Sigmoid colon (tissue), 4 donors: ENCODE measurements at regions not wholly inside any gene's neighbourhood (a gene's known extent, or its start where the extent isn't known, plus 50 kb on each side); places are given as distances from the start of the nearest gene placed in this dataset.

ENCODE experiments used
- CTCF ChIP-seq, 4 experiments: fragments of 450-650 bp in 3 of 4; fragments of 200-600 bp in 1 of 4; IDR thresholded peaks; one replicate each; pipeline ENCODE4 v1.5.1; 2016 to 2019; ENCODE audit warnings: antibody characterized with exemption in 4 of 4, mild to moderate bottlenecking in 3 of 4, moderate library complexity in 2 of 4
- EP300 ChIP-seq, 4 donors: sonication (generic); formaldehyde crosslinking; IDR thresholded peaks; one replicate each; pipeline ENCODE4 v1.6.1; 2017; ENCODE audit warnings: antibody characterized with exemption in 4 of 4
- POLR2A ChIP-seq, 2 donors: fragments of 450-650 bp; IDR thresholded peaks; one replicate each; pipeline ENCODE4 v1.6.1; 2016; ENCODE audit warnings: antibody characterized with exemption in 2 of 2, mild to moderate bottlenecking in 2 of 2, moderate library complexity in 2 of 2
- POLR2AphosphoS5 ChIP-seq, 4 donors: sonication (generic); formaldehyde crosslinking; IDR thresholded peaks; one replicate each; pipeline ENCODE4 v1.6.1; 2017; ENCODE audit warnings: antibody characterized with exemption in 4 of 4

- TF ChIP-seq EP300 (IDR thresholded peaks at IDR 0.05) (no peak), POLR2AphosphoS5 (IDR thresholded peaks at IDR 0.05) (no peak), CTCF (IDR thresholded peaks at IDR 0.05) (no peak), POLR2A (IDR thresholded peaks at IDR 0.05) (no peak)
Observed at GRCh38 chr1:117698398-117699160, 92.7 kb downstream of the TENT5C start.
